SH-SY5Y (cell line): ENCODE measurements at regions not wholly inside any gene's neighbourhood (a gene's known extent, or its start where the extent isn't known, plus 50 kb on each side); places are given as distances from the start of the nearest gene placed in this dataset.

Experiments used
- GATA2 ChIP-seq: IDR thresholded peaks from 2 replicates; pipeline ENCODE4 v1.6.1; 2011; ENCODE audit warnings: mild to moderate bottlenecking, low read depth, low read length
- GATA3 ChIP-seq: IDR thresholded peaks from 2 replicates; pipeline ENCODE4 v1.6.1; 2011; ENCODE audit warnings: low read depth, mild to moderate bottlenecking, low read length, moderate library complexity

- TF ChIP-seq GATA2: no peak
- TF ChIP-seq GATA3: no peak
Measured at GRCh38 chr1:213666113-213666512, 321.7 kb upstream of the PROX1 start.

DNA sequence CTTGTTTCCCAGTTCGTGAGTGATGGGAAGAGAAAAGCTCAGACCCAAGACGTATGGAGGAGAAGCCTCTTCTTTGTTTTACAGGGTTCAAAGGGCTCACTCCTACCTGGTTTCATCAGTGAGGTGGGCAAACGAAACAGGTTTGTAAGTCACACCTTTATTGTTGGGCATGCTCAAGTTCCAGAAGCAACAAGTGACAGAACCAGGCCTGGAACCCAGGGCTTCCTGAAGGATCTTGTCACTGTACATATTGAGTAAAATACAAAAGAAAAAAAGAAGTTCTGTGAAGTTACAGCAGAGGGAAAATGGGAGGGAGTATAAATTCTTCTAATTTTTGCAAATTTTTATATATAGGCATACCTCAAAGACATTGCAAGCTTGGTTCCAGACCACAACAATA, 320.9 kb upstream of the PROX1 start:
- TF ChIP-seq GATA2 (no peak), GATA3 (no peak)

DNA sequence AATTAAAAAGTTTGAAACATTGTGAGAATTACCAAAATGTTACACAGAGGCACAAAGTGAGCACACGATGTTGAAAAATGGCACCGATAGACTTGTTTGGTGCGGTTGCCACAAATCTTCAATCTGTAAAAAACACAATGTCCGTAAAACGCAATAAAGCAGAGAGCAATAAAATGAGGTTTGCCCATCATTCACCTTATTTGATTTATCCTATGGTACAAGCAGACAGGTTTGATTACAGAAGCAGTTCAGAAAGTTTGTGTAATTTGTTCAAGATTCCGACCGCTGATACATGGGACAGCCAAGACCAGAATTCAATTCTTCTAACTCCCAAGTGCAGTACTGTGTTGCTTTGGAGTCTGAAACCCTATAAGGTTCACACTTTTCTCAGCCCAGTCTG, 318.3 kb upstream of the PROX1 start:
- TF ChIP-seq GATA2: no peak
- TF ChIP-seq GATA3: no peak

DNA sequence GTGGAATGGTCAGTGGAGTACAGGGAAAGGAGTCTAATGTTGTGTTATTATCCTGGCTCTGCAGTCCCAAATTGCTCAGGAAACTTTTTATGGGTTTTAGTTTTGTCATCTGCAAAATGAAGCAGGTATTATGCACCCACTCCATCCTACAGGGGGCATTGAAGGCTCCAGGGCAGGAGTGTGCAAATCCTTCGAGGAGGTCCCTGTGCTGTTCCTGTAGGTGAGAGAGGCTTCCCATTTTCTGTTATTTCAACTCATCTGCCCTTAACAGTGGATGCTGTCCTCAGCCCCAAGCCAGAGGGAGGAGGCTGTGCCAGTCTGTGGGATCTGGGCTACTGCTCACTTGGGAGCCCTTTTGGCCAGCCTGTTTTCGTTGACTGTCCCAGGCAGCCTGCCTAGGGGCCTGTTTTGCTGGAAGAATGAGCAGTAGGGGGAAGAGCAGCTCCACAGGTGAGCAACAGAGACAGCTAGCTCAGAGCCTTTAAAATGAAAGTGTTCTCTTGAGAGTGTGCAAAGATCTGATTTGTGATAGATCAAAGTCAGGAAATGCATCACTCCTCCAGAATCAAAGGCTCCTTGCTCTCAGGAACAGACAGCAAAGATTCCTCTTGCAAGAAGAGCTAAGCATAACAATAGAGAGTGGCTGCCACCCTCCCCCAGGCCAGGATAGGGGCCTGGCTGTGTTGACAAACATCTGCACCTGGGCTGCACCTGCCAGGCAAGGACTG, 317.6 kb upstream of the PROX1 start:
- TF ChIP-seq GATA2 (no peak), GATA3 (no peak)

DNA sequence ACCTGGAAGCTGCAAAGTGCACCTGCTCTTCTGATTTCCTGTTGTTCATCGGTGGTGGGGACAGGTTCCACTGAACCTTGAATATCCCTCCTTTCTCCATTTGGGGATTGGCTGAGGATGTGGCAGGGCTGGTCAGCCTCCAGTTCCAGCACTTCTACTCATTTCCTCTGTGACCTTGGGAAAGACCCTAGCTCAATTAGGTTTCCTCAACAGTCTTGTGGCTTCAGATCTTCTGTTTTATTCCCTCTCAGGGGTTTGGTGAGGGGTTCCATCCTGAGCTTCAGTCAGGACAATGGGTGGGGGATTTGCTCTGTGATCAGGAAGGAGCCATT, 317.1 kb upstream of the PROX1 start:
- no peak for TF ChIP-seq GATA3

- TF ChIP-seq GATA3: no peak
- TF ChIP-seq GATA2: no peak
Measured at GRCh38 chr1:213675043-213675442, 312.7 kb upstream of the PROX1 start.

DNA sequence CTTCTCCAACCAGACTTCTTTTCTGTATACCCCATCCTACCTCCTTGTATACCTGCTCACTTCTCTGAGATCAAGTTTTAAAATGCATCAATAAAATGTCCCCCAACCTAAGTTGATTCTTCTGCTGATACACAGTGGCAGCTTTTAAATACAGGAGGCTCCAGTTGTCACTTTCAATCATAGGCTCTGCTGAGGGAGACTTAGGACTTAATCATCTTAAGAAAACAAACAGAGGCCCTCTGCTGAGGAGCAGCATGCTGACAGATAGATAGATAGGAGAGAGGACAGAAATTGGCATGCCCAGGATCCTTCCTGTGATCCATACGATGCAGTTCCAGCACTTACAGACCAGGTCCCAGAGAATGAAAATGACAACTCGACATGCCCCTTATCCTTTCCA, 311.0 kb upstream of the PROX1 start:
- TF ChIP-seq GATA2 (no peak), GATA3 (no peak)

DNA sequence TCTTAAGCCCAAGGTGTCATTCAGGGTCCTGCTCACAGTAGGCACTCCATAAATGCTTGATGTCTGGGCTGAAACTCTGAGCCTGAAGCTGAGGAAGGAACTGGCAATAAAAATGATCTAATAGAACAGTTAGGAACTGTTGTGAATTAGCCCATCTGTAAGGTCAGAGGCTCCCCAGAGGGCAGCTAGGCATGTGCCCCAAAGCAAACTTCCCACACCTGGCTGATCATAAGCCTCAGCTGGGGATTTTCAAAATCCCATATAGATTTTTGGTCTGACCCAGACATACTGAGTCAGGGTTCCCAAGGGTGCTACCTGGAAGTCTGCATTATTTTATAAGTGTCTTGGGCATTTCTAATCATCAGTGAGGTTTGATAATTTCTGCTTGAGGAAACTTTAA, 309.4 kb upstream of the PROX1 start:
- no peak for TF ChIP-seq GATA2
- TF ChIP-seq GATA3: no peak

- TF ChIP-seq GATA2 (no peak), GATA3 (no peak)
Measured at GRCh38 chr1:213678753-213679152, 309.0 kb upstream of the PROX1 start.

DNA sequence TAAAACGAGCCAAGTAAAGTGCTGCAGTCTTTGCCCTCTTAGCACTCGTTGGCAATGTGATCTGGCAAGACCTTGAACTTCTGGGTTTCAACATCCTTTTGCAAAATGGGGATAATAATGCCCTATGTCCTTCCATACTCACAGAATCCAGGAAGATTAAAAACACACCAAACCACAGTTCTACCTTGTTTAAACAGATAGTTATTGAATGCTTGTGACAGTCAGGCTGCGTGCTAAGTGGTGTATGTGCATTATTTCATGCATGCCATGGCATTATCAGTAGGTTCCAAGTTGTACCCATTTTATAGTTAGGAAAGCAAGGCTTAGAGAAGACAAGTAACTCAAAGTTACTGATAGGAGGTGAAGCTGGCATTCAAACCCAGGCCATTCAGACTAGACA, 308.6 kb upstream of the PROX1 start:
- no peak for TF ChIP-seq GATA3
- no peak for TF ChIP-seq GATA2

DNA sequence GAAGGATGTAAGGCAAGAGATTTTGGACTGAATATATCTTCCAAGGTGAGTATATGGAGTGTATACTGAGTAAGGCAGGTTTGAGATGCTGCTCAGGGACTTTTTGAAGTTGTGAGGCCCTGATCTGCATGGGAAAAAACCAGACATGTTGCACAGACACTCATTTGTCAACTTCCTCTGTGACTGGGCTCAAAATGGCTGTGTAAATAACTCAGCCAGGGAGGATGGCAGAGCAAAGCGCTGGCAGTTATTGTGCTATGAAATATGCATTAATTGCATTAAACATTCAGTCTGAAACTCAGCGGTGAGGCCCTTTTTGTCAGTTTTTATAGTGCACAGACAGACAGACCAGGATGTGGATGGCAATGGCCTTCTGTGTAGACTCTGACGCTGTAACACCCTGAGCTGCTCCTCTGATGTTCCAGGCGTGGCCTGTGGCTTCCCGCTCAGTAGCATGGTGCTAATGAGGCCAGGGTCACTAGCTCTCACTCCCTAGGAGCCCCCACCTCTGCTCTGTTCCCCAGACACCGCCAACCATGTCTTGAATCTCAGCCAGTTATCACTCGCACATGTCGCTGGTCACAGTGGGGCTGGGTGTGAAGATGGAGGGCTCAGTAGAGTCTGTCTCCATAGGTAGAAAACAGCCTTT, 307.0 kb upstream of the PROX1 start:
- no peak for TF ChIP-seq GATA3
- no peak for TF ChIP-seq GATA2

DNA sequence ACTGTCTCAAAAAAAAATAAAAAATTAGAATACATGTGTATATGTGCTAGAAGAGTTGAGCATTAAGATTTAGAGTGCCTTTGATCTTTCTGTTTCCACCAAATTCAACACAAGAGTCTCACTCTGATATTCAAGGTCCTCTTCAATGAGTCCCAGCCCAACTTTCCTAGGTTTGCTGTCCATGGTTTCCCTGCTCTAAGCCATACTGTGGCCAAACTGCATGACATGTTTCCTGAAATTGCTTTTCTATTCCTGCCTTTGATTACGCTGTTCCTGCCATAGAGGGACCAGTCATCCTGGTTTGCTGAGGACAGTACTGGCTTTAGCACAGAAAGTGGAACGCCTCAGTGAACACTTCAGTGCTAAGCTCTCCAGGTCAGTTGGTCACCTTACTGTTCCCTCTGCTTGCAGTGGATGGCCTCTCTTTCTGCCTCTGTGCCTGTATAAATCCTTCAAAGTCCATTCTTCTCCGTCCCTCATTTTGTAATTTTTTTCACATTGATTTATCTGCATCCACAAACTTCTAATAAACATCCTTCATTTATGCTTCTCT, 305.9 kb upstream of the PROX1 start:
- TF ChIP-seq GATA3: no peak
- no peak for TF ChIP-seq GATA2

DNA sequence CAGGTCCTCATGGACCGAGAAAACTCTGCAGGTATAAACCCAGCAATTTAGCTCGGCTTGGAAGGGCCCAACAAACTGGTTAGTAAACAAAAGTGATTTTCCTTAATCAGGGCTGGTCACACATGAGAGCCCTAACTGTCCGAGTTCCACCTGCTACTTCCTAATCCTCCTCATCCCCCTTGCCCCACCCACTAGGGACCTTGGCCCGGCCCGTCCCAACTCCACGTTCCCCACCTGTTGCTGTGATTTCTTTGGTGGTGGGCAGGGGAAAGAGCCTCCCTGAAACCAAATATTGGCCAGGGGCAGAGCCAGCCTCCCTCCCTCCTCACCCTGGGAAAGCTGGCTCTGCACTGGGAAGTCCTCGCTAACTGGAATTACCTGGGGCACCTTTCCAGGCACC, 304.2 kb upstream of the PROX1 start:
- TF ChIP-seq GATA3 (no peak), GATA2 (no peak)

GRCh38 chr1:213684454-213684853, 303.3 kb upstream of the PROX1 start:
- TF ChIP-seq GATA3 (no peak), GATA2 (no peak)

GRCh38 chr1:213685992-213686582, 301.7 kb upstream of the PROX1 start:
- TF ChIP-seq GATA2: no peak
- no peak for TF ChIP-seq GATA3
